Adrenal gland (tissue), 9 donors: ENCODE measurements at regions not wholly inside any gene's neighbourhood (a gene's known extent, or its start where the extent isn't known, plus 50 kb on each side); places are given as distances from the start of the nearest gene placed in this dataset.

ENCODE experiments used
- DNase-seq, 7 donors: peaks; one replicate each; pipeline ENCODE4 v3.0.0-alpha.2; 2019 to 2020
- H3K27ac ChIP-seq, 5 donors: fragments of 200-600 bp; sonication (generic) in 4 of 5; 1 replicate in 3 of 5; 2 replicates in 2 of 5; pipeline versions ENCODE4 v1.5.1 to v1.8.0; 2016 to 2020; ENCODE audit warnings: mild to moderate bottlenecking in 1 of 5
- H3K27me3 ChIP-seq: fragments of 200-600 bp; 2 replicates; pipeline ENCODE4 v1.8.0; 2021
- H3K36me3 ChIP-seq, 2 donors: fragments of 200-600 bp; replicated peaks in 1 of 2; 1 replicate in 1 of 2; 2 replicates in 1 of 2; pipeline versions ENCODE4 v1.5.1 to v1.8.0; 2018 to 2022
- H3K4me1 ChIP-seq, 2 donors: fragments of 200-600 bp; replicated peaks in 1 of 2; 1 replicate in 1 of 2; 2 replicates in 1 of 2; pipeline versions ENCODE4 v1.5.1 to v1.8.0; 2018 to 2021
- H3K4me3 ChIP-seq, 4 donors: fragments of 200-600 bp; sonication (generic) in 3 of 4; one replicate each; pipeline ENCODE4 v1.5.1; 2016 to 2018
- H3K9me3 ChIP-seq, 3 donors: fragments of 200-600 bp; sonication (generic) in 1 of 3; replicated peaks in 1 of 3; 1 replicate in 2 of 3; 2 replicates in 1 of 3; pipeline versions ENCODE4 v1.5.1 to v1.8.0; 2016 to 2021
- CTCF ChIP-seq, 6 experiments: fragments of 450-650 bp in 4 of 6; fragments of 200-600 bp in 2 of 6; sonication (generic) in 1 of 6; IDR thresholded peaks; 1 replicate in 5 of 6; 2 replicates in 1 of 6; pipeline versions ENCODE4 v1.5.1 to v1.8.0; 2016 to 2021; ENCODE audit warnings: antibody characterized with exemption in 6 of 6, mild to moderate bottlenecking in 2 of 6, moderate library complexity in 1 of 6
- POLR2A ChIP-seq, 2 donors: fragments of 450-650 bp; IDR thresholded peaks; one replicate each; pipeline ENCODE4 v1.6.1; 2017; ENCODE audit warnings: antibody characterized with exemption in 2 of 2, mild to moderate bottlenecking in 2 of 2, moderate library complexity in 1 of 2
- WGBS, 4 donors: extraction: QIAGEN DNeasy Blood & Tissue Kit in 2 of 4; methylation state at CpG; one replicate each; pipeline versions ENCODE4 v1.1.5 to v1.1.7; 2013 to 2017; 5-methylcytosine and 5-hydroxymethylcytosine counted together
- intact Hi-C, 2 donors: fragments of 100-400 bp; cut with DNase I; formaldehyde crosslinking; loops; one replicate each; pipeline versions ENCODE4 v1.14.1 to v1.15.0; 2022 to 2023
- donor health status: healthy with polysubstance abuse.
- donor health status: Bipolar disorder and iron deficiency.
- donor health status: DM: yes; HTN: yes; CAD: no.
- donor health status: DM: no; HTN: no; CAD: no.
- donor health status: DM: no; HTN: no; CAD: no.

- DNase-seq, result no peak
- no peak overlapping the region for H3K4me3 ChIP-seq
- intact Hi-C loops, result no loop called here
- H3K36me3 ChIP-seq, result no peaks in the 10 kb centered on the region
- H3K4me1 ChIP-seq, result no peaks in the 10 kb centered on the region
- no peaks in the 10 kb centered on the region for H3K27me3 ChIP-seq
- no peak overlapping the region for H3K27ac ChIP-seq
- TF ChIP-seq CTCF (IDR thresholded peaks at IDR 0.05) (no peak), POLR2A (IDR thresholded peaks at IDR 0.05) (no peak)
- 89 to 91% (median 89%) methylated on average over 4 of the region's 4 CpGs for WGBS, 4 donors
- no peaks in the 10 kb centered on the region for H3K9me3 ChIP-seq
Observed at GRCh38 chr4:38422850-38423249, 241.1 kb upstream of the KLF3 start.

- 43 to 77% (median 55%) methylated on average over 9 of the region's 9 CpGs for WGBS, 4 donors
- TF ChIP-seq POLR2A (IDR thresholded peaks at IDR 0.05) (no peak), CTCF (IDR thresholded peaks at IDR 0.05) (no peak)
- intact Hi-C loops, result no loop called here
- Histone ChIP-seq H3K36me3 (no peaks in the 10 kb centered on the region), H3K4me3 (no peak overlapping the region), H3K4me1 (no peaks in the 10 kb centered on the region), H3K27ac (no peak overlapping the region), H3K9me3 (no peaks in the 10 kb centered on the region), H3K27me3 (no peaks in the 10 kb centered on the region)
- peak; percentile 25 to 64 (median 33) for DNase-seq
Observed at GRCh38 chr4:38424151-38424871, 239.7 kb upstream of the KLF3 start.

GRCh38 chr4:38426532-38426931 lies 237.5 kb upstream of the KLF3 start:
- no peaks in the 10 kb centered on the region for H3K27me3 ChIP-seq
- H3K9me3 ChIP-seq, result no peaks in the 10 kb centered on the region
- no peaks in the 10 kb centered on the region for H3K36me3 ChIP-seq
- intact Hi-C loops, result no loop called here
- no peak for DNase-seq
- H3K4me3 ChIP-seq, result no peak overlapping the region
- no peak for TF ChIP-seq CTCF (IDR thresholded peaks at IDR 0.05)
- no peak for TF ChIP-seq POLR2A (IDR thresholded peaks at IDR 0.05)
- no peaks in the 10 kb centered on the region for H3K4me1 ChIP-seq
- no peak overlapping the region for H3K27ac ChIP-seq

GRCh38 chr4:38430841-38431240 lies 233.2 kb upstream of the KLF3 start:
- Histone ChIP-seq H3K4me3 (no peak overlapping the region), H3K4me1 (no peaks in the 10 kb centered on the region), H3K9me3 (no peaks in the 10 kb centered on the region), H3K36me3 (no peaks in the 10 kb centered on the region), H3K27me3 (no peaks in the 10 kb centered on the region), H3K27ac (no peak overlapping the region)
- 87 to 100% (median 94%) methylated on average over 2 of the region's 2 CpGs for WGBS, 4 donors
- intact Hi-C loops, result no loop called here
- TF ChIP-seq CTCF (IDR thresholded peaks at IDR 0.05) (no peak), POLR2A (IDR thresholded peaks at IDR 0.05) (no peak)
- DNase-seq, result no peak
